ENCODE measurements at regions not wholly inside any gene's neighbourhood (a gene's known extent, or its start where the extent isn't known, plus 50 kb on each side); places are given as distances from the start of the nearest gene placed in this dataset.

DNA sequence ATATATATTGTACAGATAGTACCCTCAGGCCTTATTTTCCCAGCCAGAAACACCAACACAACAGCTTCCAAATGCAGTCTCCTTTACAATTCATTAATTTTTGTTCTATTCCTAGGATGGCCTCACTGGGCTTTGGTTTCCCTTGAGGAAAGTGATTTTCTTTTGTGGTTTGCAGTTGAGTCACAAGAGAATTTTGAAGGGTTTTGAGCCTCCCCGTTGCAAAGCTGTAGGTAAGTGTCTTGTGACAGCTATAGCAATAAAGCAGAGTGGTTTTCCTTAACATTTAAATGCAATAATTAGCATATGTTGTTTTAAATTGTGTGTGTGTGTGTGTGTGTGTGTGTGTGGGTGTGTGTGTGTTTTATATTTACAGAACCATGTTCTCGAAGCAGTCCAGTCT lies 54.1 kb upstream of the WDR17 start:
- in situ Hi-C loops (cut with MboI; ENCODE audit: low pct_unique_long_range_greater_than_20kb, low sequenced_read_pairs, unreplicated experiment): no loop called here
- no peak for DNase-seq (ENCODE audit: low spot score)
- TF ChIP-seq, protein P1, sequence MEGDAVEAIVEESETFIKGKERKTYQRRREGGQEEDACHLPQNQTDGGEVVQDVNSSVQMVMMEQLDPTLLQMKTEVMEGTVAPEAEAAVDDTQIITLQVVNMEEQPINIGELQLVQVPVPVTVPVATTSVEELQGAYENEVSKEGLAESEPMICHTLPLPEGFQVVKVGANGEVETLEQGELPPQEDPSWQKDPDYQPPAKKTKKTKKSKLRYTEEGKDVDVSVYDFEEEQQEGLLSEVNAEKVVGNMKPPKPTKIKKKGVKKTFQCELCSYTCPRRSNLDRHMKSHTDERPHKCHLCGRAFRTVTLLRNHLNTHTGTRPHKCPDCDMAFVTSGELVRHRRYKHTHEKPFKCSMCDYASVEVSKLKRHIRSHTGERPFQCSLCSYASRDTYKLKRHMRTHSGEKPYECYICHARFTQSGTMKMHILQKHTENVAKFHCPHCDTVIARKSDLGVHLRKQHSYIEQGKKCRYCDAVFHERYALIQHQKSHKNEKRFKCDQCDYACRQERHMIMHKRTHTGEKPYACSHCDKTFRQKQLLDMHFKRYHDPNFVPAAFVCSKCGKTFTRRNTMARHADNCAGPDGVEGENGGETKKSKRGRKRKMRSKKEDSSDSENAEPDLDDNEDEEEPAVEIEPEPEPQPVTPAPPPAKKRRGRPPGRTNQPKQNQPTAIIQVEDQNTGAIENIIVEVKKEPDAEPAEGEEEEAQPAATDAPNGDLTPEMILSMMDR (IDR thresholded peaks at IDR 0.05; ENCODE audit: extremely low read depth, insufficient read depth, missing control alignments): no peak

DNA sequence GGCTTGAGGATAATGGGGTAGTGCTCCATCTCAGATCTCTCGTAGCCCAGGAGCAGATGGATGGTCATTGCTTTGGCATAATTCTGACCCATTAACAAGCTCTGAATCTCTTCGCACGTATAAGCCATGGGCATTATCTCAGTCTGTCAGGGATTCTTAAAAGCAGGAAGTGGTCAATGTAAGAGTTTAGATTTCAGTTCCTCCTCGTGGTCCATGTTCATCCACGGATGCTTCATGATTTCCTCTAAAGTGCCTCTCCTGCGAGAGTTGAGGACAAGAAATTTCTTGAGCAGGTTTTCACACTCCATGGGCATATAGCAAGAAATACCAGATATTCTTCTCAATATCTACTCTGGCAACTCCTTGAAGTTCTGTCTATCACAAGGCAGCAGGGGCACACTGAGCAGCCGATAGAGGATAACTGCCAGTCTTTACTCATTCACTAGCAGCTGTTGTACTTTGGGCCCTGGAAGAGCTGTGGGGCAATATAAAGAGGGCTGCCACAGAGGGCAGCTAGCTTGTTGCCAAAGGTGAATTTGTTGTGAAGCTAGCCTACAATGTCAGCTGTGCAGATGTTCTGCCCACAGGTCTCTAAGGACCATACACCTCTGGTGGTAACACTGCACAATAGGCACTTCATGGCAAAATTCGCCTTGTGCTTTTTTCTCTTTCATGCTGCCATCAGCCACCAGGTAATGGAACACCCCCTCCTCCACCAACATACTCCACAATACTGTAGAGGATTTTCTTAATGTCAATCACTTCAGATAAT lies 52.0 kb upstream of the WDR17 start:
- no peak for DNase-seq (ENCODE audit: low spot score)
- TF ChIP-seq, protein P1 (IDR thresholded peaks at IDR 0.05; ENCODE audit: extremely low read depth, insufficient read depth, missing control alignments): no peak
- in situ Hi-C loops (cut with MboI; ENCODE audit: low pct_unique_long_range_greater_than_20kb, low sequenced_read_pairs, unreplicated experiment): no loop called here

DNA sequence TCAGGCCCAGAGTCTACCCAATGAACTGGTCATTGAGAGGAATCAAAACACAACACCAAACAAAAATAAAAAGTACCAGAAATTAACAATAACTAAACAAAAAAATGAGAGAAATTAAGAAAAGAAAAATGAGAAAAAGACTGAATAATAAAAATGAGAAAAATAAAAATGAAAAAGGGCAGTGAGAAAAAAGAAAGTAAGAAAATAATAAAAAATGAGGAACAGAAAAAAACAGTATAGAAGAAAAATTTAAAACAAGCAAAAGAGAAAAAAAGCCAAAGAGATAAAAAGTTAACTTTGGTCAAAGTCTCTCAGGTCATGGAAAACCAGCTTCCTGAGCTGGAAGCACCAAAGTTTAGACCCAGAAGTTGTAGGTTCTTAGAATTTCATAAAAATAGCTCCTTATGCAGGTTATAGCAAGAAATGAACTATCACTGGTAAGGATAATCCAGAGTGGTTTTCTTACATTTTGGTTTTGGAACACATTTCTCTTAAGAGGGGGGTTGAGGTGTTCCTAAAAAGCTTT lies 51.0 kb upstream of the WDR17 start:
- TF ChIP-seq, protein P1 (IDR thresholded peaks at IDR 0.05; ENCODE audit: extremely low read depth, insufficient read depth, missing control alignments): no peak
- DNase-seq (ENCODE audit: low spot score): no peak
- in situ Hi-C loops (cut with MboI; ENCODE audit: low pct_unique_long_range_greater_than_20kb, low sequenced_read_pairs, unreplicated experiment): no loop called here

All from GM13977 (cell line).